DND-41 (cell line): ENCODE measurements at regions not wholly inside any gene's neighbourhood (a gene's known extent, or its start where the extent isn't known, plus 50 kb on each side); places are given as distances from the start of the nearest gene placed in this dataset.

ENCODE experiments used
- ATAC-seq: fragments of 200-7000 bp; cut with Tn5 transposase; 3 replicates; pipeline ENCODE4 v1.9.1; 2021; ENCODE audit warnings: low read depth; ENCODE audit not compliant: insufficient read depth
- DNase-seq: peaks from one replicate; pipeline ENCODE4 v3.0.0-alpha.2; 2020
- H2AFZ ChIP-seq: 2 replicates; pipeline ENCODE4 v1.6.0; 2012; ENCODE audit warnings: low read depth, low read length
- H3K27ac ChIP-seq: 2 replicates; pipeline ENCODE4 v1.5.1; 2012; ENCODE audit warnings: low read length, inconsistent platforms
- H3K27me3 ChIP-seq: fragments of 200-600 bp; sonication (generic); 2 replicates; pipeline ENCODE4 v1.6.0; 2012; ENCODE audit warnings: low read length, mild to moderate bottlenecking, inconsistent platforms; ENCODE audit not compliant: insufficient read depth, poor library complexity
- H3K36me3 ChIP-seq: 2 replicates; pipeline ENCODE4 v1.5.1; 2012; ENCODE audit warnings: low read length, inconsistent platforms; ENCODE audit not compliant: insufficient read depth
- H3K4me1 ChIP-seq: 2 replicates; pipeline ENCODE4 v1.5.1; 2012; ENCODE audit warnings: mild to moderate bottlenecking, low read length; ENCODE audit not compliant: insufficient read depth
- H3K4me2 ChIP-seq: 2 replicates; pipeline ENCODE4 v1.6.0; 2012; ENCODE audit warnings: mild to moderate bottlenecking, moderate library complexity, low read length, inconsistent platforms; ENCODE audit not compliant: insufficient read depth
- H3K4me3 ChIP-seq, 2 experiments: fragments of 200-600 bp in 1 of 2; shearing (Covaris generic) in 1 of 2; 2 replicates each; pipeline ENCODE4 v1.5.1; 2012 to 2016; ENCODE audit warnings: inconsistent platforms in 2 of 2, low read length in 2 of 2, mild to moderate bottlenecking in 2 of 2, low read depth in 1 of 2, moderate library complexity in 1 of 2
- H3K79me2 ChIP-seq: 2 replicates; pipeline ENCODE4 v1.6.0; 2012; ENCODE audit warnings: low read length, inconsistent platforms; ENCODE audit not compliant: insufficient read depth
- H3K9ac ChIP-seq: 2 replicates; pipeline ENCODE4 v1.6.0; 2012; ENCODE audit warnings: low read depth, mild to moderate bottlenecking, inconsistent platforms, low read length, moderate library complexity
- H3K9me3 ChIP-seq: 2 replicates; pipeline ENCODE4 v1.5.1; 2012; ENCODE audit warnings: low read length, moderate library complexity, mild to moderate bottlenecking, inconsistent platforms; ENCODE audit not compliant: insufficient read depth, severe bottlenecking
- H4K20me1 ChIP-seq: 2 replicates; pipeline ENCODE4 v1.6.0; 2012; ENCODE audit warnings: low read length; ENCODE audit not compliant: insufficient read depth
- EZH2 ChIP-seq: IDR thresholded peaks from 3 replicates; pipeline ENCODE4 v1.6.1; 2012; ENCODE audit warnings: borderline replicate concordance, low read depth, mild to moderate bottlenecking, moderate library complexity, low read length, inconsistent platforms; ENCODE audit not compliant: severe bottlenecking
- TF ChIP-seq, protein P1 (sequence below): IDR thresholded peaks from 2 replicates; pipeline ENCODE4 v1.5.1; 2012; ENCODE audit warnings: borderline replicate concordance, low read length, moderate library complexity, mild to moderate bottlenecking; ENCODE audit not compliant: poor library complexity, severe bottlenecking; ENCODE audit errors: extremely low read depth

- H3K4me3 ChIP-seq: no peak overlapping the region
- no peaks in the 10 kb centered on the region for H3K4me1 ChIP-seq
- no peaks in the 10 kb centered on the region for H4K20me1 ChIP-seq
- H3K9ac ChIP-seq: no peak overlapping the region
- no peak for DNase-seq
- no peak overlapping the region for H3K4me2 ChIP-seq
- peaks cover 3% of the 10 kb centered on the region for H3K27me3 ChIP-seq
- no peak overlapping the region for H3K27ac ChIP-seq
- no peaks in the 10 kb centered on the region for H3K9me3 ChIP-seq
- no peak overlapping the region for H2AFZ ChIP-seq
- TF ChIP-seq EZH2: no peak
- TF ChIP-seq, protein P1, sequence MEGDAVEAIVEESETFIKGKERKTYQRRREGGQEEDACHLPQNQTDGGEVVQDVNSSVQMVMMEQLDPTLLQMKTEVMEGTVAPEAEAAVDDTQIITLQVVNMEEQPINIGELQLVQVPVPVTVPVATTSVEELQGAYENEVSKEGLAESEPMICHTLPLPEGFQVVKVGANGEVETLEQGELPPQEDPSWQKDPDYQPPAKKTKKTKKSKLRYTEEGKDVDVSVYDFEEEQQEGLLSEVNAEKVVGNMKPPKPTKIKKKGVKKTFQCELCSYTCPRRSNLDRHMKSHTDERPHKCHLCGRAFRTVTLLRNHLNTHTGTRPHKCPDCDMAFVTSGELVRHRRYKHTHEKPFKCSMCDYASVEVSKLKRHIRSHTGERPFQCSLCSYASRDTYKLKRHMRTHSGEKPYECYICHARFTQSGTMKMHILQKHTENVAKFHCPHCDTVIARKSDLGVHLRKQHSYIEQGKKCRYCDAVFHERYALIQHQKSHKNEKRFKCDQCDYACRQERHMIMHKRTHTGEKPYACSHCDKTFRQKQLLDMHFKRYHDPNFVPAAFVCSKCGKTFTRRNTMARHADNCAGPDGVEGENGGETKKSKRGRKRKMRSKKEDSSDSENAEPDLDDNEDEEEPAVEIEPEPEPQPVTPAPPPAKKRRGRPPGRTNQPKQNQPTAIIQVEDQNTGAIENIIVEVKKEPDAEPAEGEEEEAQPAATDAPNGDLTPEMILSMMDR: no peak
- H3K36me3 ChIP-seq: no peaks in the 10 kb centered on the region
- no peak for ATAC-seq
- no peaks in the 10 kb centered on the region for H3K79me2 ChIP-seq
Observed at GRCh38 chr5:53423724-53424123, 56.7 kb upstream of the FST start.

DNA sequence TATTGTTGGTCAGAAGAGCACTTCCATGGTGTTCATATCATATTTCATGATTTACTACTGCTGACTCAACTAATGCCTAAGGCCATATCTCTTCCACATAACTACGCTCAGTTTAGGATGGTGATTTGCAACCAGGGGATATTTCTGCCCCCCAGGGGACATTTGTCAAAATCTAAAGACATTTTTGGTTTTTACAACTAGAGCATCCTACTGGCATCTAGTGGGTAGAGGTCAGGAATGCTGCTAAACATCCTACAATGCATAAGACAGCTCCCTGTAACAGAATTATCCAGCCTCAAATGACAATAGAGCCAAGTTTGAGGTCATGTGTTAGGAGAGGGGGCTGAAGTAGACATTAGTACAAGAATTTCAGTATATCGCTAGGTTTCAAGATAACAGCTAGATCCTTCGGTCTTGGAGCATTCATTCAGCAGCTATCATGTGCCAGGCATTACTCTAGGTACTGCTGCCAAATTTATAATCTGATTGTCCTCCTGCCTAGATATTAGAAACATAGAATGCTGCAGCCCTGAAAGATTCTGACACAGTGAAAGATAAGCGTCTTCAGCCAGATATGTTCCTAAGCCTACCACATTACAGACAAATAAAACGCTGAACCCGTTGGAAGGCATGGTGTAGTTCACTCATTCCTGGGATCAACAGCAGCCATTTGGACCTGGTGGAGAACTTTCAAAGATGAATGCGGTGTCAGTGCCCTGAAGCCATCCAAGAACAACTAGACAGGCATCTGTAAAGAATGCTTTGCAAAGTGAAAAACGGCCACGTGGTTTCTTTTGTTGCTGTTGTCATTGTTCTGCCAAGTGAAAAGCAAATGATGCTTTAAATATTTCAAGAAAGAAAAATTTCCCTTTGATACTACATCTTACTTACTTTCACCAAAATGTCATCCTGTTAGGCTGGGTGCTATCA, 55.5 kb upstream of the FST start:
- Histone ChIP-seq H3K27me3 (peaks cover 7% of the 10 kb centered on the region), H3K36me3 (no peaks in the 10 kb centered on the region), H2AFZ (no peak overlapping the region), H3K4me1 (no peaks in the 10 kb centered on the region), H3K9ac (no peak overlapping the region), H4K20me1 (no peaks in the 10 kb centered on the region), H3K4me3 (no peak overlapping the region), H3K4me2 (no peak overlapping the region), H3K79me2 (no peaks in the 10 kb centered on the region), H3K9me3 (no peaks in the 10 kb centered on the region), H3K27ac (no peak overlapping the region)
- DNase-seq (no peak), ATAC-seq (no peak)
- TF ChIP-seq EZH2: no peak

GRCh38 chr5:53425687-53426511, 54.5 kb upstream of the FST start:
- peak; percentile 50 for DNase-seq
- no peak overlapping the region for H3K27ac ChIP-seq
- no peak overlapping the region for H2AFZ ChIP-seq
- ATAC-seq: peak; percentile 69
- no peaks in the 10 kb centered on the region for H3K36me3 ChIP-seq
- peaks cover 8% of the 10 kb centered on the region for H3K27me3 ChIP-seq
- no peaks in the 10 kb centered on the region for H4K20me1 ChIP-seq
- no peaks in the 10 kb centered on the region for H3K79me2 ChIP-seq
- no peak overlapping the region for H3K9ac ChIP-seq
- H3K4me3 ChIP-seq: no peak overlapping the region
- no peaks in the 10 kb centered on the region for H3K9me3 ChIP-seq
- H3K4me1 ChIP-seq: no peaks in the 10 kb centered on the region
- H3K4me2 ChIP-seq: no peak overlapping the region
- no peak for TF ChIP-seq EZH2
- TF ChIP-seq, protein P1: peak; percentile 64

DNA sequence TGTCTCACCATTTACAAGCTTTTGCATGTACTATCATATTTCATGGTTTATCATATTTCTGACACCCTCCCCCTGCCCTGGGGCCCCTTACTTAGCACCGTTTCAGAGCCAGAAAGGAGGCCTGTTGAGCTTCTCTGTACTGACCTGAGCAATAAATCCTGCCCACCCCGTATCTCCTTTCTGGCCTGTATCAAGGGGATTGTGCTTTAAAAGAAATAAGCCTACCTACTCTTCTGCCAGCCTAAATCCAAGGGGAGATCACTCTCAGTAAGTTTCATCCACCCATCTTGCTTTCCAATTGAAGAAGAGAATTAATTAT, 54.0 kb upstream of the FST start:
- H2AFZ ChIP-seq: no peak overlapping the region
- no peak overlapping the region for H3K9ac ChIP-seq
- ATAC-seq (no peak), DNase-seq (no peak)
- no peak overlapping the region for H3K4me2 ChIP-seq
- H3K36me3 ChIP-seq: no peaks in the 10 kb centered on the region
- H3K79me2 ChIP-seq: no peaks in the 10 kb centered on the region
- peaks cover 8% of the 10 kb centered on the region for H3K27me3 ChIP-seq
- H3K4me1 ChIP-seq: no peaks in the 10 kb centered on the region
- H4K20me1 ChIP-seq: no peaks in the 10 kb centered on the region
- TF ChIP-seq, protein P1: no peak
- TF ChIP-seq EZH2: no peak
- H3K27ac ChIP-seq: no peak overlapping the region
- no peak overlapping the region for H3K4me3 ChIP-seq
- no peaks in the 10 kb centered on the region for H3K9me3 ChIP-seq
